ENCODE measurements at regions not wholly inside any gene's neighbourhood (a gene's known extent, or its start where the extent isn't known, plus 50 kb on each side); places are given as distances from the start of the nearest gene placed in this dataset.
A peak's percentile ranks its signal among the peaks of the same experiment; 100 is the strongest.

GRCh38 chr4:169912996-169913395 is 113.2 kb downstream of the MFAP3L start:
- Histone ChIP-seq H3K4me2 (ENCODE audit: low read length) (no peak overlapping the region), H4K91ac (ENCODE audit: low read depth, low read length) (no peak overlapping the region), H3K36me3 (ENCODE audit: control insufficient read depth in 1 of 2, insufficient read depth in 2 of 2, low read length in 2 of 2) (peaks cover 0 to 3% of the 10 kb centered on the region in 2 experiments), H4K12ac (ENCODE audit: low read depth, low read length) (no peak overlapping the region), H3K27ac (ENCODE audit: low read depth, low read length) (peak overlapping the region; percentile 43), H2BK5ac (ENCODE audit: low read depth, low read length, poor library complexity) (no peak overlapping the region), H2AK5ac (ENCODE audit: low read length) (no peak overlapping the region), H3K14ac (ENCODE audit: low read length) (no peak overlapping the region), H3K9me3 (ENCODE audit: insufficient read depth, low read depth, low read length) (peaks cover 3% of the 10 kb centered on the region), H3K9ac (ENCODE audit: low read length) (no peak overlapping the region), H3K18ac (ENCODE audit: low read length) (no peak overlapping the region), H3K4ac (ENCODE audit: low read depth, low read length) (no peak overlapping the region), H2BK12ac (ENCODE audit: low read length) (no peak overlapping the region), H3K79me1 (ENCODE audit: low read length) (peaks cover 3% of the 10 kb centered on the region), H3K4me3 (ENCODE audit: low read depth, low read length) (no peak overlapping the region), H2BK120ac (ENCODE audit: insufficient read depth, low read length, poor library complexity) (no peak overlapping the region), H3K79me2 (ENCODE audit: control insufficient read depth, insufficient read depth, low read length, poor library complexity) (no peaks in the 10 kb centered on the region), H3K4me1 (ENCODE audit: control insufficient read depth in 1 of 2, insufficient read depth in 2 of 2, low read length in 2 of 2) (peaks cover 2 to 3% of the 10 kb centered on the region in 2 experiments), H3K23ac (ENCODE audit: low read length) (no peak overlapping the region), H4K8ac (ENCODE audit: low read depth, low read length) (no peak overlapping the region), H2AFZ (ENCODE audit: insufficient read depth, low read length, poor library complexity) (no peak overlapping the region), H3K27me3 (ENCODE audit: insufficient read depth, low read length) (no peaks in the 10 kb centered on the region)
- no CpG with 5 or more reads among the region's 3 CpGs for WGBS (ENCODE audit: extremely low coverage, insufficient coverage, insufficient read length)
- DNase-seq, result no peak

GRCh38 chr4:169909897-169910296 is 116.3 kb downstream of the MFAP3L start:
- Histone ChIP-seq H3K4ac (ENCODE audit: low read depth, low read length) (no peak overlapping the region), H3K79me2 (ENCODE audit: control insufficient read depth, insufficient read depth, low read length, poor library complexity) (no peaks in the 10 kb centered on the region), H3K79me1 (ENCODE audit: low read length) (peaks cover 3% of the 10 kb centered on the region), H4K8ac (ENCODE audit: low read depth, low read length) (no peak overlapping the region), H3K23ac (ENCODE audit: low read length) (no peak overlapping the region), H2BK12ac (ENCODE audit: low read length) (no peak overlapping the region), H3K36me3 (ENCODE audit: control insufficient read depth in 1 of 2, insufficient read depth in 2 of 2, low read length in 2 of 2) (no peaks in the 10 kb centered on the region), H3K9me3 (ENCODE audit: insufficient read depth, low read depth, low read length) (peaks cover 2% of the 10 kb centered on the region), H2AK5ac (ENCODE audit: low read length) (no peak overlapping the region), H3K4me1 (ENCODE audit: control insufficient read depth in 1 of 2, insufficient read depth in 2 of 2, low read length in 2 of 2) (peaks cover 2 to 3% of the 10 kb centered on the region in 2 experiments), H2AFZ (ENCODE audit: insufficient read depth, low read length, poor library complexity) (no peak overlapping the region), H3K27me3 (ENCODE audit: insufficient read depth, low read length) (no peaks in the 10 kb centered on the region), H2BK120ac (ENCODE audit: insufficient read depth, low read length, poor library complexity) (no peak overlapping the region), H3K27ac (ENCODE audit: low read depth, low read length) (no peak overlapping the region), H3K9ac (ENCODE audit: low read length) (no peak overlapping the region), H4K12ac (ENCODE audit: low read depth, low read length) (no peak overlapping the region), H2BK5ac (ENCODE audit: low read depth, low read length, poor library complexity) (no peak overlapping the region), H3K14ac (ENCODE audit: low read length) (no peak overlapping the region), H3K4me2 (ENCODE audit: low read length) (no peak overlapping the region), H3K4me3 (ENCODE audit: low read depth, low read length) (no peak overlapping the region), H4K91ac (ENCODE audit: low read depth, low read length) (no peak overlapping the region), H3K18ac (ENCODE audit: low read length) (no peak overlapping the region)
- WGBS (ENCODE audit: extremely low coverage, insufficient coverage, insufficient read length), result no CpG with 5 or more reads among the region's 2 CpGs
- DNase-seq, result no peak

GRCh38 chr4:169909479-169909878 is 116.7 kb downstream of the MFAP3L start:
- no peak overlapping the region for H3K27ac ChIP-seq (ENCODE audit: low read depth, low read length)
- H3K9me3 ChIP-seq (ENCODE audit: insufficient read depth, low read depth, low read length), result peaks cover 2% of the 10 kb centered on the region
- H3K18ac ChIP-seq (ENCODE audit: low read length), result no peak overlapping the region
- no peak overlapping the region for H3K4me3 ChIP-seq (ENCODE audit: low read depth, low read length)
- no peak overlapping the region for H4K91ac ChIP-seq (ENCODE audit: low read depth, low read length)
- no peaks in the 10 kb centered on the region for H3K36me3 ChIP-seq (ENCODE audit: control insufficient read depth in 1 of 2, insufficient read depth in 2 of 2, low read length in 2 of 2)
- H3K79me2 ChIP-seq (ENCODE audit: control insufficient read depth, insufficient read depth, low read length, poor library complexity), result no peaks in the 10 kb centered on the region
- H4K8ac ChIP-seq (ENCODE audit: low read depth, low read length), result no peak overlapping the region
- no peak overlapping the region for H3K14ac ChIP-seq (ENCODE audit: low read length)
- no peak overlapping the region for H2BK12ac ChIP-seq (ENCODE audit: low read length)
- H3K23ac ChIP-seq (ENCODE audit: low read length), result no peak overlapping the region
- H2BK120ac ChIP-seq (ENCODE audit: insufficient read depth, low read length, poor library complexity), result no peak overlapping the region
- peaks cover 3% of the 10 kb centered on the region for H3K79me1 ChIP-seq (ENCODE audit: low read length)
- H3K4ac ChIP-seq (ENCODE audit: low read depth, low read length), result no peak overlapping the region
- H2AFZ ChIP-seq (ENCODE audit: insufficient read depth, low read length, poor library complexity), result no peak overlapping the region
- no peak overlapping the region for H4K12ac ChIP-seq (ENCODE audit: low read depth, low read length)
- no CpG with 5 or more reads among the region's 9 CpGs for WGBS (ENCODE audit: extremely low coverage, insufficient coverage, insufficient read length)
- no peaks in the 10 kb centered on the region for H3K27me3 ChIP-seq (ENCODE audit: insufficient read depth, low read length)
- peak in 1 of 2 donors; percentile 3 for DNase-seq
- H3K4me2 ChIP-seq (ENCODE audit: low read length), result no peak overlapping the region
- peaks cover 2 to 3% of the 10 kb centered on the region in 2 experiments for H3K4me1 ChIP-seq (ENCODE audit: control insufficient read depth in 1 of 2, insufficient read depth in 2 of 2, low read length in 2 of 2)
- H2AK5ac ChIP-seq (ENCODE audit: low read length), result no peak overlapping the region
- no peak overlapping the region for H2BK5ac ChIP-seq (ENCODE audit: low read depth, low read length, poor library complexity)
- H3K9ac ChIP-seq (ENCODE audit: low read length), result no peak overlapping the region

DNA sequence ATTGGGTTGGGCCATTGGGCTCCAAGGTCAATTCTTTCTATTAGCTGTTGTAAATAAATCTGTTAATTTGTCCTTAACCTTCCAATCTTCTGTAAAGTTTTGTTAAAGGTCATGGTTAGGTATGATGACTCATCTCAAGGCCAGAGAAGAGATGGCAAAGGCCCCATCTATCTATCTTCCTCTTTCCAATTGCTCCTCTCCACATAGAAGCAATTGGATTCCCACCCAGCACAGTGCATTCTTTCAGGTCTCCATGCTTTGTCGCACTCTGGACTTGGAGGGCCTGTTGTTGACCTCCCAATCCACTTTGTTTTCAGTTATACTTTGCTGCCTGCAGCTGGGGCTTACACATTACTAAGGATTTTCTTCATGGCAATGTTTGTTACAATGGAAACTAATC is 118.5 kb downstream of the MFAP3L start:
- Histone ChIP-seq H3K4me3 (ENCODE audit: low read depth, low read length) (no peak overlapping the region), H4K8ac (ENCODE audit: low read depth, low read length) (no peak overlapping the region), H4K91ac (ENCODE audit: low read depth, low read length) (no peak overlapping the region), H3K4ac (ENCODE audit: low read depth, low read length) (no peak overlapping the region), H3K27ac (ENCODE audit: low read depth, low read length) (no peak overlapping the region), H3K79me1 (ENCODE audit: low read length) (peaks cover 3% of the 10 kb centered on the region), H2BK120ac (ENCODE audit: insufficient read depth, low read length, poor library complexity) (no peak overlapping the region), H3K27me3 (ENCODE audit: insufficient read depth, low read length) (no peaks in the 10 kb centered on the region), H3K9me3 (ENCODE audit: insufficient read depth, low read depth, low read length) (peaks cover 2% of the 10 kb centered on the region), H2BK12ac (ENCODE audit: low read length) (no peak overlapping the region), H3K9ac (ENCODE audit: low read length) (no peak overlapping the region), H3K4me2 (ENCODE audit: low read length) (no peak overlapping the region), H2BK5ac (ENCODE audit: low read depth, low read length, poor library complexity) (no peak overlapping the region), H3K23ac (ENCODE audit: low read length) (no peak overlapping the region), H2AK5ac (ENCODE audit: low read length) (no peak overlapping the region), H3K14ac (ENCODE audit: low read length) (no peak overlapping the region), H3K18ac (ENCODE audit: low read length) (no peak overlapping the region), H2AFZ (ENCODE audit: insufficient read depth, low read length, poor library complexity) (no peak overlapping the region), H3K79me2 (ENCODE audit: control insufficient read depth, insufficient read depth, low read length, poor library complexity) (no peaks in the 10 kb centered on the region), H3K36me3 (ENCODE audit: control insufficient read depth in 1 of 2, insufficient read depth in 2 of 2, low read length in 2 of 2) (no peaks in the 10 kb centered on the region), H4K12ac (ENCODE audit: low read depth, low read length) (no peak overlapping the region), H3K4me1 (ENCODE audit: control insufficient read depth in 1 of 2, insufficient read depth in 2 of 2, low read length in 2 of 2) (peaks cover 2 to 3% of the 10 kb centered on the region in 2 experiments)
- no CpG with 5 or more reads among the region's 1 CpG for WGBS (ENCODE audit: extremely low coverage, insufficient coverage, insufficient read length)
- no peak for DNase-seq

All from trophoblast cell (in vitro differentiated cells and primary cell).